Type B pancreatic cell (in vitro differentiated cells): ENCODE measurements at regions not wholly inside any gene's neighbourhood (a gene's known extent, or its start where the extent isn't known, plus 50 kb on each side); places are given as distances from the start of the nearest gene placed in this dataset.

Experiments used
- DNase-seq: peaks from one replicate; pipeline ENCODE4 v3.0.0; 2021; ENCODE audit warnings: mixed read lengths; ENCODE audit not compliant: unreplicated experiment; ENCODE audit errors: extremely low spot score
- H3K27ac Mint-ChIP-seq: 2 replicates; pipeline ENCODE4 v1.8.0; 2021; ENCODE audit warnings: mild to moderate bottlenecking, mixed read lengths
- H3K27me3 Mint-ChIP-seq: 2 replicates; pipeline ENCODE4 v1.8.0; 2021; ENCODE audit warnings: mixed read lengths
- H3K36me3 Mint-ChIP-seq: 2 replicates; pipeline ENCODE4 v1.8.0; 2021; ENCODE audit warnings: mixed read lengths
- H3K4me1 Mint-ChIP-seq: one replicate; pipeline ENCODE4 v1.8.0; 2021; ENCODE audit warnings: mixed read lengths; ENCODE audit not compliant: unreplicated experiment
- H3K4me3 Mint-ChIP-seq: 2 replicates; pipeline ENCODE4 v1.8.0; 2021; ENCODE audit warnings: mild to moderate bottlenecking, mixed read lengths
- H3K9me3 Mint-ChIP-seq: 2 replicates; pipeline ENCODE4 v1.8.0; 2021; ENCODE audit warnings: mixed read lengths
- TF ChIP-seq, protein P1 (sequence below): fragments of 200-600 bp; sonication (generic); conservative IDR thresholded peaks from 2 replicates; pipeline ENCODE4 v1.5.0; 2021; ENCODE audit warnings: antibody characterized with exemption, mild to moderate bottlenecking

DNA sequence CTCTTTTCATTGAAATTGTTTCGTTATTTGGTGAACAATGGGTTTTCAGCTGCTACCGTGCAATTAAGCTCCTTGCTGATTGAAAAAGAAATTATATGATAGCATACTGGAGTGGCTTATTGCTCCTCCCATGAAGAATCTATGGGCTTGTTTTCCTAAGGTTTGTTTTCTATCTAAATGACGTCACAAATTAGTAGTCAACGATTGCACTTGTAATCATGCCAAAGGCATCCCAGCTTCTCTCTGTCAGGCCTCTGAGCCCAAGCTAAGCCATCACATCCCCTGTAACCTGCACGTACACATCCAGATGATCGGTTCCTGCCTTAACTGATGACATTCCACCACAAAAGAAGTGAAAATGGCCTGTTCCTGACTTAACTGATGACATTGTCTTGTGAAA is 388.0 kb upstream of the LMCD1 start:
- H3K4me1 Mint-ChIP-seq, result peaks cover 6% of the 10 kb centered on the region

DNA sequence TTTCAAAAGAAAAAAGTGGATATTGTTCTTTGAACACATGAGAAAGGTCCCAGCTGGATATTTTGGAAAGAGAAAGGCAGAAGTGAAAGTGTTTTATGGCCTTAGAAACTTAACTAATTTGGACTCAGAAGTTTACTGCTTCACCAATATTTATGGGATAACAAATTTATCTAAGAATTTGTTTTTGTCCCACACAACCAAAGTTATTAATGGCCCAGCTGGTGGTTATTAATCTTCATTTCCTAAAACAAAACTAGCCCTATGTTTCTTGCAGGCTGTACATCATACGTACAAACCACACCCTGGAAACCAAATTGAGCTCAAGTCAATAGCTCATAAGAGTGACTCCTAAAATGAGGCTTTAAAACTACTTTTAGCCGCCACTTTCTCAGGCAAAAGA is 372.9 kb upstream of the LMCD1 start:
- no peaks in the 10 kb centered on the region for H3K36me3 Mint-ChIP-seq
- H3K27ac Mint-ChIP-seq, result no peak overlapping the region
- H3K27me3 Mint-ChIP-seq, result no peaks in the 10 kb centered on the region
- DNase-seq, result no peak
- H3K4me3 Mint-ChIP-seq, result no peak overlapping the region
- TF ChIP-seq, protein P1, sequence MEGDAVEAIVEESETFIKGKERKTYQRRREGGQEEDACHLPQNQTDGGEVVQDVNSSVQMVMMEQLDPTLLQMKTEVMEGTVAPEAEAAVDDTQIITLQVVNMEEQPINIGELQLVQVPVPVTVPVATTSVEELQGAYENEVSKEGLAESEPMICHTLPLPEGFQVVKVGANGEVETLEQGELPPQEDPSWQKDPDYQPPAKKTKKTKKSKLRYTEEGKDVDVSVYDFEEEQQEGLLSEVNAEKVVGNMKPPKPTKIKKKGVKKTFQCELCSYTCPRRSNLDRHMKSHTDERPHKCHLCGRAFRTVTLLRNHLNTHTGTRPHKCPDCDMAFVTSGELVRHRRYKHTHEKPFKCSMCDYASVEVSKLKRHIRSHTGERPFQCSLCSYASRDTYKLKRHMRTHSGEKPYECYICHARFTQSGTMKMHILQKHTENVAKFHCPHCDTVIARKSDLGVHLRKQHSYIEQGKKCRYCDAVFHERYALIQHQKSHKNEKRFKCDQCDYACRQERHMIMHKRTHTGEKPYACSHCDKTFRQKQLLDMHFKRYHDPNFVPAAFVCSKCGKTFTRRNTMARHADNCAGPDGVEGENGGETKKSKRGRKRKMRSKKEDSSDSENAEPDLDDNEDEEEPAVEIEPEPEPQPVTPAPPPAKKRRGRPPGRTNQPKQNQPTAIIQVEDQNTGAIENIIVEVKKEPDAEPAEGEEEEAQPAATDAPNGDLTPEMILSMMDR, result no peak
- no peaks in the 10 kb centered on the region for H3K4me1 Mint-ChIP-seq
- peaks cover 4% of the 10 kb centered on the region for H3K9me3 Mint-ChIP-seq

More for the DNA sequence above, 388.0 kb upstream of the LMCD1 start:
- TF ChIP-seq, protein P1, result no peak
- Mint-ChIP-seq H3K36me3 (no peaks in the 10 kb centered on the region), H3K27ac (no peak overlapping the region), H3K27me3 (no peaks in the 10 kb centered on the region), H3K4me3 (no peak overlapping the region), H3K9me3 (peaks cover 8% of the 10 kb centered on the region)
- DNase-seq, result no peak

DNA sequence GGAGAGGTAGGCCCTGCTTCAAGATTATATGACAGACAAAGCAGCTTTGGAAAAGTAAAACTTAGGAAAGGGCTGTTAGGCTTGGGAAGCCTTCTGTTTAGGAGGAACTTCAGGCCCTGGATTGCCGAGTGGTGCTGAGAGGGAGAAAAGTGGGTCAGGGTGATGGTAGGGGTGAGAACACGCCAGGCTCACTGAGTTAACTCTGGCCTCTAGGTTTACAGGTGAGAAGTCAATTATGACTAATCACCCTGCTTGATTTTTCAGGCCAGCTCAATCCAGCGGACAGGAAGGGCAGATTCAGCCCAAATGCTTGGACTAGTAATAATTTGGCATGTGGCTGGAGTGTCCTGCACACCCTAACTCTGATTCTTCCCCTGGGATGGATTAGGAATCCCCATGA is 365.1 kb upstream of the LMCD1 start:
- Mint-ChIP-seq H3K4me3 (no peak overlapping the region), H3K9me3 (peaks cover 5% of the 10 kb centered on the region), H3K27ac (no peak overlapping the region), H3K27me3 (peaks cover 7% of the 10 kb centered on the region), H3K36me3 (no peaks in the 10 kb centered on the region), H3K4me1 (no peaks in the 10 kb centered on the region)
- DNase-seq, result no peak
- TF ChIP-seq, protein P1, result no peak

DNA sequence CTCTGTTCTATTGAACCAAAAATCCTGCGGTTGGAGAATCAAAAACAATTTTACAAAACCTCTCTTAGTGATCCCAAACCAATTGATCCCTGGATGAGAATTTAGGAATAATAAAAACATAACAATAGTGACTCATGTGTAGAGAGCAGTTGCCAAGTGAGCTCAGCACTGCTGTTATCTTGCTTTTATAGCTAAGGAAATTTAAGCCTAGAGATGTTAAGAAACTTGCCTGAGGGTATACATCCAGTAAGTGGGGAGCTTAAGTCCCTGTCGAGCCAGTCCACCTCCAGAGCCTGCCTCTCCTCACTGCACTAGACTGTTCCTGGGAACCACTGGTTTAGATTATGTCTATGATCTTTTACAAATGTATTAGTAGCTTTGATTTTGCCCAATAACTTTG is 358.4 kb upstream of the LMCD1 start:
- Mint-ChIP-seq H3K27me3 (peaks cover 3% of the 10 kb centered on the region), H3K9me3 (peaks cover 9% of the 10 kb centered on the region), H3K27ac (no peak overlapping the region), H3K4me1 (peaks cover 6% of the 10 kb centered on the region), H3K4me3 (no peak overlapping the region), H3K36me3 (no peaks in the 10 kb centered on the region)
- DNase-seq, result no peak
- TF ChIP-seq, protein P1, result no peak

DNA sequence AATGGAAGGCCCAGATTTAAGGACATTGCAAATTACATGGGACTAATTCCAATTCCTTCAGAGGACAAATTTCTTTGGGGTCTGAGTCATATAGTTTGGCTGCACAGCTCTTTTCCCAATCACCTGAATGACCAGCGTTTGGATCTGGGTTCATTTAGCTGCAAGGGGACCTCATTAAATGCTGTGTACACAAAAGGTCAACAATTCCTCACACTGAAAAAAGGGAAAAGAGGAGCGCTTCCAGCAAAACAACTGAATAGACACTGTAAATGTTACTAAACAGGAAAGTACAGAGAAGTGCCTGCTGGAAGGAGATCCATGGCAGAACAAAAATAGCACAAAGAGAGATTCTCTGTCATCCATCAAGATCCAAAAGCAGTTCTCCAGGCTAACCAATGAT is 356.0 kb upstream of the LMCD1 start:
- TF ChIP-seq, protein P1, result no peak
- Mint-ChIP-seq H3K4me1 (peaks cover 9% of the 10 kb centered on the region), H3K4me3 (no peak overlapping the region), H3K27ac (no peak overlapping the region), H3K9me3 (peaks cover 9% of the 10 kb centered on the region), H3K27me3 (peaks cover 3% of the 10 kb centered on the region), H3K36me3 (no peaks in the 10 kb centered on the region)
- no peak for DNase-seq

DNA sequence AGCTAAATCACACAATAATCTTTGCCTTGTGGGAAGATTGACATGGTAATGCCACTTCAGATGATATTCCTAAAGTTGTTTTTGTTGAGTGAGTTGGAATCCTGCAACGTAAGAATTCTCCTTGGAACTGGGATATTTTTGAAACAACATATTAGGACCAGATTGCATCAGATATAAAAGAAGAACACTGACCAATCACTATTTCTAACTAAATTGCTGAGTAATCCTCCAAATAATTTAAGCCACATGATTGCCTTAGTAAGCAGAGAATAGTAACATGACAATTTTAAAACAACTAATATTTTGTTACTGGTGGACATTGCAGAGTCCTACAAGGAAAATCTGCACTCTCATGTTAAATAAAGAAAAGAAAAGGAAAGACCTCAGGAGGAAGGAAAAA is 353.9 kb upstream of the LMCD1 start:
- peaks cover 3% of the 10 kb centered on the region for H3K27me3 Mint-ChIP-seq
- TF ChIP-seq, protein P1, result no peak
- no peak for DNase-seq
- H3K9me3 Mint-ChIP-seq, result no peaks in the 10 kb centered on the region
- H3K4me3 Mint-ChIP-seq, result no peak overlapping the region
- H3K27ac Mint-ChIP-seq, result no peak overlapping the region
- peaks cover 9% of the 10 kb centered on the region for H3K4me1 Mint-ChIP-seq
- H3K36me3 Mint-ChIP-seq, result no peaks in the 10 kb centered on the region
